ENCODE measurements at regions not wholly inside any gene's neighbourhood (a gene's known extent, or its start where the extent isn't known, plus 50 kb on each side); places are given as distances from the start of the nearest gene placed in this dataset.

- TF ChIP-seq CTCF (IDR thresholded peaks at IDR 0.05; ENCODE audit: low read depth, low read length, missing control alignments): no peak
- no peak overlapping the region for H3K4me3 ChIP-seq (ENCODE audit: low read depth, low read length)
- DNase-seq (ENCODE audit: low read depth): no peak
These were observed 212.7 kb upstream of the FSHR start for GRCh38 chr2:49367003-49367402.

- DNase-seq (ENCODE audit: low read depth): no peak
- TF ChIP-seq CTCF (IDR thresholded peaks at IDR 0.05; ENCODE audit: low read depth, low read length, missing control alignments): no peak
- H3K4me3 ChIP-seq (ENCODE audit: low read depth, low read length): no peak overlapping the region
These were observed 206.1 kb upstream of the FSHR start for GRCh38 chr2:49360407-49360767.

- no peak for DNase-seq (ENCODE audit: low read depth)
- no peak for TF ChIP-seq CTCF (IDR thresholded peaks at IDR 0.05; ENCODE audit: low read depth, low read length, missing control alignments)
- H3K4me3 ChIP-seq (ENCODE audit: low read depth, low read length): no peak overlapping the region
These were observed 205.5 kb upstream of the FSHR start for GRCh38 chr2:49359721-49360406.

- H3K4me3 ChIP-seq (ENCODE audit: low read depth, low read length): no peak overlapping the region
- no peak for TF ChIP-seq CTCF (IDR thresholded peaks at IDR 0.05; ENCODE audit: low read depth, low read length, missing control alignments)
- DNase-seq (ENCODE audit: low read depth): no peak
These were observed 201.3 kb upstream of the FSHR start for GRCh38 chr2:49355611-49356010.

GRCh38 chr2:49351560-49351959 is 197.2 kb upstream of the FSHR start:
- TF ChIP-seq CTCF (IDR thresholded peaks at IDR 0.05; ENCODE audit: low read depth, low read length, missing control alignments): no peak
- no peak for DNase-seq (ENCODE audit: low read depth)
- no peak overlapping the region for H3K4me3 ChIP-seq (ENCODE audit: low read depth, low read length)

- no peak for TF ChIP-seq CTCF (IDR thresholded peaks at IDR 0.05; ENCODE audit: low read depth, low read length, missing control alignments)
- DNase-seq (ENCODE audit: low read depth): no peak
- H3K4me3 ChIP-seq (ENCODE audit: low read depth, low read length): no peak overlapping the region
These were observed 189.3 kb upstream of the FSHR start for GRCh38 chr2:49343638-49344037.

- H3K4me3 ChIP-seq (ENCODE audit: low read depth, low read length): no peak overlapping the region
- TF ChIP-seq CTCF (IDR thresholded peaks at IDR 0.05; ENCODE audit: low read depth, low read length, missing control alignments): no peak
- no peak for DNase-seq (ENCODE audit: low read depth)
These were observed 187.8 kb upstream of the FSHR start for GRCh38 chr2:49342156-49342555.
